ENCODE measurements at regions not wholly inside any gene's neighbourhood (a gene's known extent, or its start where the extent isn't known, plus 50 kb on each side); places are given as distances from the start of the nearest gene placed in this dataset.

- TF ChIP-seq POLR2AphosphoS5 (IDR thresholded peaks at IDR 0.05; ENCODE audit: insufficient read depth, low read depth, low read length) (no peak), CTCF (IDR thresholded peaks at IDR 0.05; ENCODE audit: extremely low read depth in 1 of 2, insufficient read depth in 1 of 2, low read depth in 1 of 2, low read length in 2 of 2) (no peak), MYC (IDR thresholded peaks at IDR 0.05; ENCODE audit: low read depth, low read length) (no peak), FOS (IDR thresholded peaks at IDR 0.05; ENCODE audit: borderline replicate concordance, insufficient read depth, low read length) (no peak), EZH2 (IDR thresholded peaks at IDR 0.05; ENCODE audit: borderline replicate concordance, low read depth, low read length, severe bottlenecking) (no peak), POLR2A (IDR thresholded peaks at IDR 0.05; ENCODE audit: low read depth, low read length) (no peak), MAX (IDR thresholded peaks at IDR 0.05; ENCODE audit: insufficient read depth, insufficient read length) (no peak), GATA2 (IDR thresholded peaks at IDR 0.05; ENCODE audit: insufficient read depth, insufficient read length, low read depth, low read length) (no peak)
Observed at GRCh38 chr5:38749861-38750260, 96.0 kb upstream of the OSMR start.
